ENCODE measurements at regions not wholly inside any gene's neighbourhood (a gene's known extent, or its start where the extent isn't known, plus 50 kb on each side); places are given as distances from the start of the nearest gene placed in this dataset.

DNA sequence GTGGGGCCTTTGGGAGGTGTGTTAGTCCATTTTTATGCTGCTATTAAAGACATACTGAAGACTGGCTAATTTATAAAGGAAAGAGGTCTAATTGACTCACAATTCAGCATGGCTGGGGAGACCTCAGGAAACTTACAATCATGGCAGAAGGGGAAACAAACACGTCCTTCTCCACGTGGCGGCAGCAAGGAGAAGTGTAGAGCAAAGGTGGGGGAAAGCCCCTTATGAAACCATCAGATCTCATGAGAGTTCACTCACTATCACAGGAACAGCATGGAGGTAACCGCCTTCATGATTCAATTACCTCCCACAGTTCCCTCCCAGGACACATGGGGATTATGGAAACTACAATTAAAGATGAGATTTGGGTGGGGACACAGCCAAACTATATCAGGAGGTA is 187.1 kb upstream of the OSR1 start:
- DNase-seq (ENCODE audit: extremely low read depth, insufficient read length), result no peak
- TF ChIP-seq, protein P1, sequence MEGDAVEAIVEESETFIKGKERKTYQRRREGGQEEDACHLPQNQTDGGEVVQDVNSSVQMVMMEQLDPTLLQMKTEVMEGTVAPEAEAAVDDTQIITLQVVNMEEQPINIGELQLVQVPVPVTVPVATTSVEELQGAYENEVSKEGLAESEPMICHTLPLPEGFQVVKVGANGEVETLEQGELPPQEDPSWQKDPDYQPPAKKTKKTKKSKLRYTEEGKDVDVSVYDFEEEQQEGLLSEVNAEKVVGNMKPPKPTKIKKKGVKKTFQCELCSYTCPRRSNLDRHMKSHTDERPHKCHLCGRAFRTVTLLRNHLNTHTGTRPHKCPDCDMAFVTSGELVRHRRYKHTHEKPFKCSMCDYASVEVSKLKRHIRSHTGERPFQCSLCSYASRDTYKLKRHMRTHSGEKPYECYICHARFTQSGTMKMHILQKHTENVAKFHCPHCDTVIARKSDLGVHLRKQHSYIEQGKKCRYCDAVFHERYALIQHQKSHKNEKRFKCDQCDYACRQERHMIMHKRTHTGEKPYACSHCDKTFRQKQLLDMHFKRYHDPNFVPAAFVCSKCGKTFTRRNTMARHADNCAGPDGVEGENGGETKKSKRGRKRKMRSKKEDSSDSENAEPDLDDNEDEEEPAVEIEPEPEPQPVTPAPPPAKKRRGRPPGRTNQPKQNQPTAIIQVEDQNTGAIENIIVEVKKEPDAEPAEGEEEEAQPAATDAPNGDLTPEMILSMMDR (IDR thresholded peaks at IDR 0.05; ENCODE audit: insufficient read depth, low read length, poor library complexity, severe bottlenecking), result peak; percentile 32
- no peaks in the 10 kb centered on the region for H3K36me3 ChIP-seq (ENCODE audit: control insufficient read depth, insufficient read depth, low read length)
- H3K27me3 ChIP-seq (replicated peaks; ENCODE audit: control insufficient read depth, insufficient read depth, low read length), result no peaks in the 10 kb centered on the region
- no peak overlapping the region for H3K4me3 ChIP-seq (replicated peaks; ENCODE audit: low read depth, low read length)

GRCh38 chr2:19543663-19544383 is 185.4 kb upstream of the OSR1 start:
- DNase-seq (ENCODE audit: extremely low read depth, insufficient read length), result no peak
- TF ChIP-seq, protein P1 (IDR thresholded peaks at IDR 0.05; ENCODE audit: insufficient read depth, low read length, poor library complexity, severe bottlenecking), result no peak
- Histone ChIP-seq H3K4me3 (replicated peaks; ENCODE audit: low read depth, low read length) (no peak overlapping the region), H3K36me3 (ENCODE audit: control insufficient read depth, insufficient read depth, low read length) (no peaks in the 10 kb centered on the region), H3K27me3 (replicated peaks; ENCODE audit: control insufficient read depth, insufficient read depth, low read length) (no peaks in the 10 kb centered on the region)

DNA sequence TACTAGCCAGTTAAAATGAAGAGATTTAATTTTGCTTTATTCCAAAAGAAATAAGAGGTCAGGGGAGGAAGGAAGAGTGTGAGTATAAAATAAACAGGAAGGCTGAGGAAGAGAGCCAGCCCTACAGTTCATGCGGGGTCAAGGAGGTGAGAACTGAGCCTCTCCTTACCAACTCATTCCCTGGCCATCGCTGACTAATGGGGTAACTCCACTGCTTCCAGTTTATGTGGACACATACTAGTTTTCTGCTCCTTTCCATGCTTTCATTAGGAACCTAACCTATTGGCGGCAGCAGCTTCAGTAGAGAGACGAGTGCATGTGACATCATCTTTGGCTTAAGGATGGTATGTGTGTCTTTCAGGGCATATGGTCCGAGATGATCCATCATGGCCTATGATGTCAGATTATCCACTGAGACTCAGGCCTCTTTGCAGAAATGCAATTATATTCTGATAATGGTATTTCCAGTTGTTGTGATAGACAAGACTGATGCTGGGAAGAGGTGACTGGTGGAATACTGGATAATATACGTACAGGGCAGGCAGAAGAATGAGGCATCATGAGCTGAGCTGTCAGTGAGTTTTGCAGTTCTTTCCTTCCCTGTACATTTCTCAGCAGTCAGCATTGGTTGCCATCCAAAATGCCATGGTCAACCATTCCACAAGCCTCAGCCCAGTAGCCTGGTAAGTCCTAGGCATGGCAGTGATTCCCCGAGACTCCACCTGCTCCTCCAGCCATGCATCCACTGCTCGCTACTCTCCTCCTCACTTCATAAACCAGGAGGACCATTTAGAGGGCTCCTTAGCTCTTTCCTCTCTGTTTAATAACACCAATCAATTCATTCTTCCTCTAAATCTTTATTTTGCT is 184.6 kb upstream of the OSR1 start:
- TF ChIP-seq, protein P1 (IDR thresholded peaks at IDR 0.05; ENCODE audit: insufficient read depth, low read length, poor library complexity, severe bottlenecking), result no peak
- Histone ChIP-seq H3K27me3 (replicated peaks; ENCODE audit: control insufficient read depth, insufficient read depth, low read length) (no peaks in the 10 kb centered on the region), H3K4me3 (replicated peaks; ENCODE audit: low read depth, low read length) (no peak overlapping the region), H3K36me3 (ENCODE audit: control insufficient read depth, insufficient read depth, low read length) (no peaks in the 10 kb centered on the region)
- no peak for DNase-seq (ENCODE audit: extremely low read depth, insufficient read length)

DNA sequence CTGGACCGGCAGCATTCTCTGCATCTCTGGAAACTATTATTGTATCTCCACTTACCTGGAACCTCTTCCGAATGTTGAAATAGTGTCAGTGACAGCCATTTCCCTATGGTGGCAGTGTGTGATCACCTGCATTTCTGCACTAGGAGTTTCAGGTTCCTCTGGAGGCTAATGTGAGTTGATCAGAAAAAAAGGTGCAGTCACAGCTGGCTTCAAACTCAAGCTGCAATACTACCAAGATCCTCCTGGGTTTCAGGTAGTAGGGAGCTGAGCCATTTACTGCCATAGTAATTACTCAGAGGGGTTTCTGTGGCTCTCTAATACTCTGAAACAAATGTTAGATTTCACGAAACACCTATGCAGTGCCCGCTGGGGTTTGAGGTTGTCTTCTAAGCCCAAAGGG is 183.5 kb upstream of the OSR1 start:
- TF ChIP-seq, protein P1 (IDR thresholded peaks at IDR 0.05; ENCODE audit: insufficient read depth, low read length, poor library complexity, severe bottlenecking), result no peak
- H3K4me3 ChIP-seq (replicated peaks; ENCODE audit: low read depth, low read length), result no peak overlapping the region
- H3K27me3 ChIP-seq (replicated peaks; ENCODE audit: control insufficient read depth, insufficient read depth, low read length), result no peaks in the 10 kb centered on the region
- DNase-seq (ENCODE audit: extremely low read depth, insufficient read length), result no peak
- no peaks in the 10 kb centered on the region for H3K36me3 ChIP-seq (ENCODE audit: control insufficient read depth, insufficient read depth, low read length)

- Histone ChIP-seq H3K27me3 (replicated peaks; ENCODE audit: control insufficient read depth, insufficient read depth, low read length) (no peaks in the 10 kb centered on the region), H3K36me3 (ENCODE audit: control insufficient read depth, insufficient read depth, low read length) (no peaks in the 10 kb centered on the region), H3K4me3 (replicated peaks; ENCODE audit: low read depth, low read length) (no peak overlapping the region)
- TF ChIP-seq, protein P1 (IDR thresholded peaks at IDR 0.05; ENCODE audit: insufficient read depth, low read length, poor library complexity, severe bottlenecking), result no peak
- no peak for DNase-seq (ENCODE audit: extremely low read depth, insufficient read length)
Observed at GRCh38 chr2:19540739-19541525, 182.5 kb upstream of the OSR1 start.
